SU-DHL-6 (cell line): ENCODE measurements at regions not wholly inside any gene's neighbourhood (a gene's known extent, or its start where the extent isn't known, plus 50 kb on each side); places are given as distances from the start of the nearest gene placed in this dataset.
"Not testable (repeated sequence)": the region's sequence is repeated elsewhere in the genome, so short reads cannot be mapped to it uniquely, and the experiment has no call there.

Experiments used
- CTCF ChIP-seq: fragments of 200-600 bp; sonication (generic); IDR thresholded peaks from one replicate; pipeline ENCODE4 v1.5.1; 2017; ENCODE audit warnings: antibody characterized with exemption, mild to moderate bottlenecking, low read length, moderate library complexity; ENCODE audit not compliant: insufficient read depth, poor library complexity, severe bottlenecking
- EZH2phosphoT487 ChIP-seq: fragments of 200-600 bp; sonication (generic), shearing (Covaris generic); conservative IDR thresholded peaks from 2 replicates; pipeline ENCODE4 v1.6.1; 2018; ENCODE audit warnings: mild to moderate bottlenecking, antibody characterized with exemption, low read length, moderate library complexity, mixed read lengths

- not testable (repeated sequence) for TF ChIP-seq CTCF, EZH2phosphoT487
Measured at GRCh38 chrX:81987217-81987616, 785.3 kb downstream of the SH3BGRL start.
